ENCODE measurements at regions not wholly inside any gene's neighbourhood (a gene's known extent, or its start where the extent isn't known, plus 50 kb on each side); places are given as distances from the start of the nearest gene placed in this dataset.

- Histone ChIP-seq H3K56ac (replicated peaks; ENCODE audit: insufficient read length, low read depth, low read length) (no peak overlapping the region), H3K4me3 (ENCODE audit: extremely low read depth in 1 of 4, insufficient read depth in 2 of 4, low read depth in 3 of 4, low read length in 4 of 4) (no peak overlapping the region), H3K27me3 (replicated peaks in 1 of 4; ENCODE audit: control insufficient read depth in 3 of 4, extremely low read depth in 1 of 4, insufficient read depth in 3 of 4, low read length in 3 of 4) (no peaks in the 10 kb centered on the region), H2BK20ac (ENCODE audit: low read length) (peak overlapping the region; percentile 55; the same call in 1 of the 2 replicates), H3K79me2 (ENCODE audit: control insufficient read depth in 1 of 2, insufficient read depth in 2 of 2, low read length in 2 of 2) (no peaks in the 10 kb centered on the region), H2BK12ac (ENCODE audit: low read depth, low read length) (peak overlapping the region; percentile 68; the same call in 1 of the 2 replicates), H4K5ac (ENCODE audit: insufficient read length, low read depth, low read length) (no peak overlapping the region), H2AK5ac (ENCODE audit: low read depth, low read length) (no peak overlapping the region), H3K4me1 (replicated peaks in 1 of 4; ENCODE audit: control insufficient read depth in 3 of 4, insufficient read depth in 4 of 4, low read length in 3 of 4) (peaks cover 0 to 11% (median 8%) of the 10 kb centered on the region in 4 experiments; a peak in 5 of 7 replicates), H3K18ac (ENCODE audit: extremely low read depth, low read length) (no peak overlapping the region), H3K4me2 (ENCODE audit: insufficient read depth in 1 of 2, low read depth in 2 of 2, low read length in 2 of 2) (no peak overlapping the region), H3K4ac (replicated peaks; ENCODE audit: insufficient read length, low read depth, low read length) (no peak overlapping the region), H4K8ac (ENCODE audit: extremely low read depth, insufficient read depth, low read length) (no peak overlapping the region), H3K27ac (ENCODE audit: low read depth, low read length) (no peak overlapping the region), H2BK120ac (replicated peaks; ENCODE audit: low read depth, low read length) (no peak overlapping the region), H3K23me2 (ENCODE audit: low read depth, low read length) (no peaks in the 10 kb centered on the region), H3K9ac (replicated peaks in 1 of 4; ENCODE audit: extremely low read depth in 1 of 4, low read depth in 3 of 4, low read length in 3 of 4) (no peak overlapping the region), H3K36me3 (ENCODE audit: control insufficient read depth in 2 of 4, insufficient read depth in 4 of 4, low read length in 3 of 4) (no peaks in the 10 kb centered on the region), H2BK5ac (ENCODE audit: low read depth, low read length) (no peak overlapping the region), H2BK15ac (ENCODE audit: low read length) (no peak overlapping the region), H3K23ac (ENCODE audit: insufficient read length) (no peak overlapping the region), H4K91ac (replicated peaks; ENCODE audit: insufficient read length, low read length) (no peak overlapping the region), H4K20me1 (replicated peaks in 1 of 2; ENCODE audit: control insufficient read depth in 1 of 2, insufficient read depth in 2 of 2, low read length in 2 of 2) (no peaks in the 10 kb centered on the region), H3K79me1 (ENCODE audit: low read depth, low read length) (no peaks in the 10 kb centered on the region), H3K9me3 (ENCODE audit: insufficient read depth in 2 of 2, low read depth in 1 of 2, low read length in 1 of 2) (no peaks in the 10 kb centered on the region), H2AFZ (ENCODE audit: low read length) (no peak overlapping the region), H3K14ac (ENCODE audit: insufficient read length) (no peak overlapping the region)
- WGBS, 2 experiments (ENCODE audit: extremely low coverage in 1 of 2, insufficient coverage in 1 of 2, insufficient read length in 1 of 2, insufficient replicate concordance in 2 of 2, low coverage in 1 of 2, low lambda C conversion rate in 2 of 2, missing lambda C conversion rate in 1 of 2): 95% methylated on average over 5 of the region's 5 CpGs; no CpG with 5 or more reads in 1 of the 2 experiments
- FAIRE-seq: no peak
- ChIA-PET POLR2A (ENCODE audit: partially characterized antibody) (no interaction called here), CTCF (ENCODE audit: partially characterized antibody) (interaction anchor here (0.6 to 0.8 kb wide), 2 partner anchors 9 to 582 kb away, joined by 3 to 4 read pairs; no protein-coding TSS in a partner anchor)
- peak in 1 of 2 experiments; percentile 20 for DNase-seq (ENCODE audit: low read depth in 1 of 2, low spot score in 2 of 2)
- TF ChIP-seq KDM4A (IDR thresholded peaks at IDR 0.05; ENCODE audit: low read depth, low read length, severe bottlenecking) (no peak), RNF2 (IDR thresholded peaks at IDR 0.05; ENCODE audit: borderline replicate concordance, low read depth, low read length, missing control alignments, poor library complexity, severe bottlenecking) (no peak), ASH2L (IDR thresholded peaks at IDR 0.05; ENCODE audit: low read length) (no peak), YY1 (IDR thresholded peaks at IDR 0.05; ENCODE audit: low read depth, low read length) (no peak), KDM1A (IDR thresholded peaks at IDR 0.05; ENCODE audit: borderline replicate concordance, low read length) (no peak), PHF8 (conservative IDR thresholded peaks at IDR 0.05; ENCODE audit: low read depth, low read length) (no peak)
Measured at GRCh38 chr2:16247326-16248122, 307.2 kb downstream of the MYCN start.

Data from H1 (cell line).